ENCODE measurements at regions not wholly inside any gene's neighbourhood (a gene's known extent, or its start where the extent isn't known, plus 50 kb on each side); places are given as distances from the start of the nearest gene placed in this dataset.

DNA sequence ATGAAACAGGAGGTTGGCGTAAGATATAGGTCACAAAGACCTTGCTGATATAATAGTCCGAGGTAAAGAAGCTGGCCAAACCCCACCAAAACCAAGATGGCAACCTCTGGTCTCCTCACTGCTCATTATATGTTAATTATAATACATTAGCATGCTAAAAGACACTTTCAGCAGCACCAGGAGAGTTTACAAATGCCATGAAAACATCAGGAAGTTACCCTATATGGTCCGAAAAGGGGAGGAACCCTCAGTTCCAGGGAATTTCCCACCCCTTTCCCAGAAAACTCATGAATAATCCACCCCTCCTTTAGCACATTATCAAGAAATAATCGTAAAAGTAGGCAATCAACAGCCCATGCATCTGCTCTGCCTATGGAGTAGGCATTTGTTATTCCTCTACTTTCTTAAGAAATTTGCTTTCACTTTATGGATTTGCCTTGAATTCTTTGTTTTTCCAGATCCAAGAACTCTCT is 923.4 kb downstream of the QKI start:
- TF ChIP-seq POLR2A (IDR thresholded peaks at IDR 0.05; ENCODE audit: low read depth, low read length) (no peak), RAD21 (IDR thresholded peaks at IDR 0.05; ENCODE audit: low read length) (no peak), MXI1 (IDR thresholded peaks at IDR 0.05; ENCODE audit: borderline replicate concordance, low read depth, low read length) (no peak), CHD1 (IDR thresholded peaks at IDR 0.05; ENCODE audit: low read depth, low read length) (no peak), MAZ (IDR thresholded peaks at IDR 0.05; ENCODE audit: borderline replicate concordance, low read depth, low read length) (no peak), BHLHE40 (IDR thresholded peaks at IDR 0.05; ENCODE audit: low read depth, low read length) (no peak)
- TF ChIP-seq, protein P1, sequence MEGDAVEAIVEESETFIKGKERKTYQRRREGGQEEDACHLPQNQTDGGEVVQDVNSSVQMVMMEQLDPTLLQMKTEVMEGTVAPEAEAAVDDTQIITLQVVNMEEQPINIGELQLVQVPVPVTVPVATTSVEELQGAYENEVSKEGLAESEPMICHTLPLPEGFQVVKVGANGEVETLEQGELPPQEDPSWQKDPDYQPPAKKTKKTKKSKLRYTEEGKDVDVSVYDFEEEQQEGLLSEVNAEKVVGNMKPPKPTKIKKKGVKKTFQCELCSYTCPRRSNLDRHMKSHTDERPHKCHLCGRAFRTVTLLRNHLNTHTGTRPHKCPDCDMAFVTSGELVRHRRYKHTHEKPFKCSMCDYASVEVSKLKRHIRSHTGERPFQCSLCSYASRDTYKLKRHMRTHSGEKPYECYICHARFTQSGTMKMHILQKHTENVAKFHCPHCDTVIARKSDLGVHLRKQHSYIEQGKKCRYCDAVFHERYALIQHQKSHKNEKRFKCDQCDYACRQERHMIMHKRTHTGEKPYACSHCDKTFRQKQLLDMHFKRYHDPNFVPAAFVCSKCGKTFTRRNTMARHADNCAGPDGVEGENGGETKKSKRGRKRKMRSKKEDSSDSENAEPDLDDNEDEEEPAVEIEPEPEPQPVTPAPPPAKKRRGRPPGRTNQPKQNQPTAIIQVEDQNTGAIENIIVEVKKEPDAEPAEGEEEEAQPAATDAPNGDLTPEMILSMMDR (conservative IDR thresholded peaks at IDR 0.05; ENCODE audit: low read depth, low read length): no peak
- TF ChIP-seq, protein P2, sequence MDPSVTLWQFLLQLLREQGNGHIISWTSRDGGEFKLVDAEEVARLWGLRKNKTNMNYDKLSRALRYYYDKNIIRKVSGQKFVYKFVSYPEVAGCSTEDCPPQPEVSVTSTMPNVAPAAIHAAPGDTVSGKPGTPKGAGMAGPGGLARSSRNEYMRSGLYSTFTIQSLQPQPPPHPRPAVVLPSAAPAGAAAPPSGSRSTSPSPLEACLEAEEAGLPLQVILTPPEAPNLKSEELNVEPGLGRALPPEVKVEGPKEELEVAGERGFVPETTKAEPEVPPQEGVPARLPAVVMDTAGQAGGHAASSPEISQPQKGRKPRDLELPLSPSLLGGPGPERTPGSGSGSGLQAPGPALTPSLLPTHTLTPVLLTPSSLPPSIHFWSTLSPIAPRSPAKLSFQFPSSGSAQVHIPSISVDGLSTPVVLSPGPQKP (IDR thresholded peaks at IDR 0.05; ENCODE audit: borderline replicate concordance, low read depth, low read length): no peak
- TF ChIP-seq, protein P3, sequence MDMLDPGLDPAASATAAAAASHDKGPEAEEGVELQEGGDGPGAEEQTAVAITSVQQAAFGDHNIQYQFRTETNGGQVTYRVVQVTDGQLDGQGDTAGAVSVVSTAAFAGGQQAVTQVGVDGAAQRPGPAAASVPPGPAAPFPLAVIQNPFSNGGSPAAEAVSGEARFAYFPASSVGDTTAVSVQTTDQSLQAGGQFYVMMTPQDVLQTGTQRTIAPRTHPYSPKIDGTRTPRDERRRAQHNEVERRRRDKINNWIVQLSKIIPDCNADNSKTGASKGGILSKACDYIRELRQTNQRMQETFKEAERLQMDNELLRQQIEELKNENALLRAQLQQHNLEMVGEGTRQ (IDR thresholded peaks at IDR 0.05; ENCODE audit: low read depth, low read length): no peak

Data from IMR-90 (cell line).